ENCODE measurements at regions not wholly inside any gene's neighbourhood (a gene's known extent, or its start where the extent isn't known, plus 50 kb on each side); places are given as distances from the start of the nearest gene placed in this dataset.

GRCh38 chr21:38983560-38983959 is 177.8 kb downstream of the ETS2 start:
- Mint-ChIP-seq H3K36me3 (ENCODE audit: insufficient read depth) (no peaks in the 10 kb centered on the region), H3K27ac (no peak overlapping the region), H3K9me3 (ENCODE audit: low read depth) (peaks cover 4% of the 10 kb centered on the region), H3K27me3 (peaks cover 3% of the 10 kb centered on the region), H3K4me1 (ENCODE audit: low read depth) (peaks cover 18% of the 10 kb centered on the region), H3K4me3 (ENCODE audit: low read depth) (no peak overlapping the region)
- TF ChIP-seq, protein P1, sequence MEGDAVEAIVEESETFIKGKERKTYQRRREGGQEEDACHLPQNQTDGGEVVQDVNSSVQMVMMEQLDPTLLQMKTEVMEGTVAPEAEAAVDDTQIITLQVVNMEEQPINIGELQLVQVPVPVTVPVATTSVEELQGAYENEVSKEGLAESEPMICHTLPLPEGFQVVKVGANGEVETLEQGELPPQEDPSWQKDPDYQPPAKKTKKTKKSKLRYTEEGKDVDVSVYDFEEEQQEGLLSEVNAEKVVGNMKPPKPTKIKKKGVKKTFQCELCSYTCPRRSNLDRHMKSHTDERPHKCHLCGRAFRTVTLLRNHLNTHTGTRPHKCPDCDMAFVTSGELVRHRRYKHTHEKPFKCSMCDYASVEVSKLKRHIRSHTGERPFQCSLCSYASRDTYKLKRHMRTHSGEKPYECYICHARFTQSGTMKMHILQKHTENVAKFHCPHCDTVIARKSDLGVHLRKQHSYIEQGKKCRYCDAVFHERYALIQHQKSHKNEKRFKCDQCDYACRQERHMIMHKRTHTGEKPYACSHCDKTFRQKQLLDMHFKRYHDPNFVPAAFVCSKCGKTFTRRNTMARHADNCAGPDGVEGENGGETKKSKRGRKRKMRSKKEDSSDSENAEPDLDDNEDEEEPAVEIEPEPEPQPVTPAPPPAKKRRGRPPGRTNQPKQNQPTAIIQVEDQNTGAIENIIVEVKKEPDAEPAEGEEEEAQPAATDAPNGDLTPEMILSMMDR (IDR thresholded peaks at IDR 0.05; ENCODE audit: unreplicated experiment) = no peak
- no peak for DNase-seq (ENCODE audit: low spot score, unreplicated experiment)

GRCh38 chr21:38982804-38983203 is 177.1 kb downstream of the ETS2 start:
- Mint-ChIP-seq H3K27ac (no peak overlapping the region), H3K4me3 (ENCODE audit: low read depth) (no peak overlapping the region), H3K9me3 (ENCODE audit: low read depth) (peaks cover 4% of the 10 kb centered on the region), H3K36me3 (ENCODE audit: insufficient read depth) (no peaks in the 10 kb centered on the region), H3K4me1 (ENCODE audit: low read depth) (peaks cover 16% of the 10 kb centered on the region), H3K27me3 (peaks cover 3% of the 10 kb centered on the region)
- TF ChIP-seq, protein P1 (IDR thresholded peaks at IDR 0.05; ENCODE audit: unreplicated experiment) = no peak
- no peak for DNase-seq (ENCODE audit: low spot score, unreplicated experiment)

DNA sequence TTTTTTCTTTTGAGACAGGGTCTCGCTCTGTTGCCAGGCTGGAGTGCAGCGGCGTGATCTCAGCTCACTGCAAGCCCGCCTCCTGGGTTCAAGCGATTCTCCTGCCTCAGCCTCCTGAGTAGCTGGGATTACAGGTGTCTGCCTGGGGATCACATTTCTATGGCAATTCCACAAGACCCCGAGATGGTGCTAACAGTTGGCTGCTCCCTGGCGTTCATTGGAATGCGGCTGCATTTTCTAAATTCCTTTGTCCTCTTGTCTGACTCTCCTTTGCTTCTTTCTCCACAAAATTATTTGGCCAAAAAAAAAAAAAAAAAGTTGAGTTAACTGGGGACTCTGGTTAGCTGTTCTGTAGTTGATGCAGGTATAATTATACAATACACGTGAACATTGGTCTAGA is 176.4 kb downstream of the ETS2 start:
- Mint-ChIP-seq H3K36me3 (ENCODE audit: insufficient read depth) (no peaks in the 10 kb centered on the region), H3K4me1 (ENCODE audit: low read depth) (peaks cover 22% of the 10 kb centered on the region), H3K27me3 (peaks cover 3% of the 10 kb centered on the region), H3K9me3 (ENCODE audit: low read depth) (peaks cover 4% of the 10 kb centered on the region), H3K4me3 (ENCODE audit: low read depth) (no peak overlapping the region), H3K27ac (no peak overlapping the region)
- TF ChIP-seq, protein P1 (IDR thresholded peaks at IDR 0.05; ENCODE audit: unreplicated experiment) = no peak
- DNase-seq (ENCODE audit: low spot score, unreplicated experiment) = no peak

GRCh38 chr21:38980416-38981313 is 174.9 kb downstream of the ETS2 start:
- no peaks in the 10 kb centered on the region for H3K36me3 Mint-ChIP-seq (ENCODE audit: insufficient read depth)
- H3K9me3 Mint-ChIP-seq (ENCODE audit: low read depth) = peaks cover 4% of the 10 kb centered on the region
- H3K4me1 Mint-ChIP-seq (ENCODE audit: low read depth) = peaks cover 24% of the 10 kb centered on the region
- no peak for DNase-seq (ENCODE audit: low spot score, unreplicated experiment)
- H3K27me3 Mint-ChIP-seq = no peaks in the 10 kb centered on the region
- H3K4me3 Mint-ChIP-seq (ENCODE audit: low read depth) = no peak overlapping the region
- TF ChIP-seq, protein P1 (IDR thresholded peaks at IDR 0.05; ENCODE audit: unreplicated experiment) = no peak
- H3K27ac Mint-ChIP-seq = no peak overlapping the region

- Mint-ChIP-seq H3K9me3 (ENCODE audit: low read depth) (peaks cover 4% of the 10 kb centered on the region), H3K4me3 (ENCODE audit: low read depth) (no peak overlapping the region), H3K27ac (no peak overlapping the region), H3K4me1 (ENCODE audit: low read depth) (peaks cover 24% of the 10 kb centered on the region), H3K27me3 (no peaks in the 10 kb centered on the region), H3K36me3 (ENCODE audit: insufficient read depth) (no peaks in the 10 kb centered on the region)
- TF ChIP-seq, protein P1 (IDR thresholded peaks at IDR 0.05; ENCODE audit: unreplicated experiment) = no peak
- DNase-seq (ENCODE audit: low spot score, unreplicated experiment) = no peak
Observed at GRCh38 chr21:38979271-38980121, 173.8 kb downstream of the ETS2 start.

Data from progenitor cell of endocrine pancreas (in vitro differentiated cells).